OCI-LY7 (cell line): ENCODE measurements at regions not wholly inside any gene's neighbourhood (a gene's known extent, or its start where the extent isn't known, plus 50 kb on each side); places are given as distances from the start of the nearest gene placed in this dataset.

Experiments
- BruUV-seq: library from RNA; stranded (reverse); fragments of 400-500 nt; replicated peaks from 2 replicates; lab custom pipeline; 2021; lab: Mats Ljungman, UMichigan
- CTCF ChIA-PET: fragments of 300-600 bp; sonication (Branson Sonifier 250); formaldehyde crosslinking; loops from one replicate; lab custom pipeline; 2022; ENCODE audit warnings: antibody characterized with exemption; ENCODE audit not compliant: unreplicated experiment; lab: Charles Lee
- POLR2A ChIA-PET: fragments of 300-600 bp; sonication (Branson Sonifier 250); formaldehyde crosslinking; loops from one replicate; lab custom pipeline; 2022; ENCODE audit warnings: antibody characterized with exemption; lab: Charles Lee
- DNase-seq: peaks from one replicate; pipeline ENCODE4 v3.0.0-alpha.2; 2015; ENCODE audit warnings: low spot score
- H2AFZ ChIP-seq: fragments of 200-600 bp; sonication (generic), shearing (Covaris generic); 2 replicates; pipeline ENCODE4 v1.6.1; 2014; ENCODE audit warnings: mild to moderate bottlenecking, antibody characterized with exemption, low read length, moderate library complexity
- H3K27ac ChIP-seq: fragments of 200-600 bp; sonication (generic); 2 replicates; pipeline ENCODE4 v1.5.1; 2014; ENCODE audit warnings: mixed run types, low read depth, mild to moderate bottlenecking, moderate library complexity, low read length, inconsistent platforms; ENCODE audit not compliant: poor library complexity, severe bottlenecking
- H3K36me3 ChIP-seq: fragments of 200-600 bp; sonication (generic); 2 replicates; pipeline ENCODE4 v1.6.1; 2014; ENCODE audit warnings: mild to moderate bottlenecking, antibody characterized with exemption, low read length, moderate library complexity, mixed read lengths; ENCODE audit not compliant: insufficient read depth
- H3K4me1 ChIP-seq: fragments of 200-600 bp; sonication (generic); 2 replicates; pipeline ENCODE4 v1.5.1; 2014; ENCODE audit warnings: mild to moderate bottlenecking, low read length; ENCODE audit not compliant: insufficient read depth, poor library complexity, severe bottlenecking
- H3K4me2 ChIP-seq: fragments of 200-600 bp; sonication (generic); 2 replicates; pipeline ENCODE4 v1.6.1; 2014; ENCODE audit warnings: mild to moderate bottlenecking, low read length
- H3K4me3 ChIP-seq: fragments of 200-600 bp; sonication (generic); 2 replicates; pipeline ENCODE4 v1.5.1; 2014; ENCODE audit warnings: mild to moderate bottlenecking, low read depth, low read length; ENCODE audit not compliant: poor library complexity, severe bottlenecking
- H3K79me2 ChIP-seq: fragments of 200-600 bp; sonication (generic); 2 replicates; pipeline ENCODE4 v1.6.1; 2016; ENCODE audit warnings: low read depth, mild to moderate bottlenecking, low read length, moderate library complexity, mixed read lengths; ENCODE audit not compliant: insufficient read depth
- H3K9me2 ChIP-seq: fragments of 200-600 bp; sonication (generic); 2 replicates; pipeline ENCODE4 v1.6.1; 2016; ENCODE audit warnings: mild to moderate bottlenecking, low read length, mixed read lengths; ENCODE audit not compliant: insufficient read depth
- H3K9me3 ChIP-seq: fragments of 200-600 bp; sonication (generic); 2 replicates; pipeline ENCODE4 v1.6.1; 2014; ENCODE audit warnings: mild to moderate bottlenecking, mixed run types, low read length, mixed read lengths
- H4K20me1 ChIP-seq: fragments of 200-600 bp; sonication (generic); 2 replicates; pipeline ENCODE4 v1.6.1; 2014; ENCODE audit warnings: mild to moderate bottlenecking, antibody characterized with exemption, low read length, moderate library complexity, mixed read lengths; ENCODE audit not compliant: insufficient read depth
- CTCF ChIP-seq: fragments of 200-600 bp; sonication (generic); conservative IDR thresholded peaks from 2 replicates; pipeline ENCODE4 v1.5.1; 2014; ENCODE audit warnings: mild to moderate bottlenecking, antibody characterized with exemption, low read length, moderate library complexity, mixed read lengths
- EZH2phosphoT487 ChIP-seq: fragments of 200-600 bp; sonication (generic); IDR thresholded peaks from 2 replicates; pipeline ENCODE4 v1.6.1; 2018; ENCODE audit warnings: low read depth, borderline replicate concordance, mild to moderate bottlenecking, mixed run types, antibody characterized with exemption, low read length, moderate library complexity, mixed read lengths
- intact Hi-C: fragments of 100-400 bp; cut with micrococcal nuclease; formaldehyde crosslinking; loops from one replicate; pipeline ENCODE4 v1.10.0; 2022; ENCODE audit not compliant: unreplicated experiment

DNA sequence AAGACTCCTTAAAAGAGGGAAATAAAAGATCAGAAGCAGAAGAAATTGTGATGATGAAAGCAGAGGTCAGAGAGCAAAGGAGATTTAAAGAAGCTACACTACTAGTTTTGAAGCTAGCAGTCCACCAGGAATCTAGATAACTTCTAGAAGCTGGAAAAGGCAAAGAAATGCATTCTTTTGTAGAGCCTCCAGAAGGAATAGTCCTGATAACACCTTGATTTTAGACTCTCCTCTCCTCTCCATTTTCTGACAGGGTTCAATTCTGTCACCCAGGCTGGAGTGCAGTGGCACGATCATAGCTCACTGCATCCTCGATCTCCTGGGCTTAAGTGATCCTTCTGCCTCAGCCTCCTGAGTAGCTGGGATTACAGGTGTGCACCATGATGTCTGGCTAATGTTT lies 1187.3 kb upstream of the CNTN5 start:
- Histone ChIP-seq H3K36me3 (no peaks in the 10 kb centered on the region), H3K4me1 (no peaks in the 10 kb centered on the region), H2AFZ (no peak overlapping the region), H3K4me2 (no peak overlapping the region), H3K27ac (no peak overlapping the region), H3K9me3 (no peaks in the 10 kb centered on the region), H3K4me3 (no peak overlapping the region), H3K79me2 (no peaks in the 10 kb centered on the region), H3K9me2 (no peaks in the 10 kb centered on the region), H4K20me1 (no peaks in the 10 kb centered on the region)
- intact Hi-C loops, result no loop called here
- no peak for TF ChIP-seq EZH2phosphoT487
- no peak for TF ChIP-seq CTCF
- CTCF ChIA-PET, result no interaction called here
- no peak for DNase-seq
- no TSS peak for BruUV-seq
- POLR2A ChIA-PET, result no interaction called here

- H3K4me3 ChIP-seq, result no peak overlapping the region
- H3K9me2 ChIP-seq, result no peaks in the 10 kb centered on the region
- POLR2A ChIA-PET, result interaction anchor here (0.7 kb wide), 1 partner anchor 1019 kb away, joined by 3 read pairs; no protein-coding TSS in a partner anchor
- no peaks in the 10 kb centered on the region for H3K9me3 ChIP-seq
- BruUV-seq, result no TSS peak
- no peaks in the 10 kb centered on the region for H3K36me3 ChIP-seq
- H2AFZ ChIP-seq, result no peak overlapping the region
- CTCF ChIA-PET, result no interaction called here
- no peak for TF ChIP-seq CTCF
- TF ChIP-seq EZH2phosphoT487, result no peak
- intact Hi-C loops, result no loop called here
- no peak for DNase-seq
- no peaks in the 10 kb centered on the region for H4K20me1 ChIP-seq
- H3K4me2 ChIP-seq, result no peak overlapping the region
- no peaks in the 10 kb centered on the region for H3K79me2 ChIP-seq
- no peaks in the 10 kb centered on the region for H3K4me1 ChIP-seq
- H3K27ac ChIP-seq, result no peak overlapping the region
Observed at GRCh38 chr11:97844016-97844415, 1176.7 kb upstream of the CNTN5 start.

GRCh38 chr11:97847730-97848129 lies 1173.0 kb upstream of the CNTN5 start:
- Histone ChIP-seq H3K79me2 (no peaks in the 10 kb centered on the region), H3K27ac (no peak overlapping the region), H3K4me3 (no peak overlapping the region), H4K20me1 (no peaks in the 10 kb centered on the region), H3K9me3 (no peaks in the 10 kb centered on the region), H3K36me3 (no peaks in the 10 kb centered on the region), H3K9me2 (no peaks in the 10 kb centered on the region), H3K4me1 (no peaks in the 10 kb centered on the region), H3K4me2 (no peak overlapping the region), H2AFZ (no peak overlapping the region)
- POLR2A ChIA-PET, result no interaction called here
- DNase-seq, result no peak
- TF ChIP-seq CTCF (no peak), EZH2phosphoT487 (no peak)
- CTCF ChIA-PET, result no interaction called here
- intact Hi-C loops, result no loop called here
- no TSS peak for BruUV-seq
